ENCODE measurements at regions not wholly inside any gene's neighbourhood (a gene's known extent, or its start where the extent isn't known, plus 50 kb on each side); places are given as distances from the start of the nearest gene placed in this dataset.

- H3K9me3 ChIP-seq = no peaks in the 10 kb centered on the region
- no peaks in the 10 kb centered on the region for H3K4me1 ChIP-seq
- POLR2A ChIA-PET = no interaction called here
- H3K27ac ChIP-seq = no peak overlapping the region
- CTCF ChIA-PET = no interaction called here
- DNase-seq (ENCODE audit: low read depth in 1 of 2, low spot score in 1 of 2) = no peak
- ATAC-seq = no peak
- no peak overlapping the region for H3K4me3 ChIP-seq
- FAIRE-seq = no peak
- no peak for TF ChIP-seq KDM1A (IDR thresholded peaks at IDR 0.05; ENCODE audit: low read depth)
- TF ChIP-seq HOXB5 (CRISPR knock-in tag; IDR thresholded peaks at IDR 0.05) = no peak
- TF ChIP-seq MAFK (IDR thresholded peaks at IDR 0.05; ENCODE audit: partially characterized antibody) = no peak
- TF ChIP-seq CBX2 (IDR thresholded peaks at IDR 0.05; ENCODE audit: borderline replicate concordance, low read depth) = no peak
- no peak for TF ChIP-seq REST (IDR thresholded peaks at IDR 0.05)
- no peak for TF ChIP-seq EHMT2 (IDR thresholded peaks at IDR 0.05; ENCODE audit: low read depth)
- no peak overlapping the region for H3K4me2 ChIP-seq
Observed at GRCh38 chr10:43796781-43797180, 148.1 kb upstream of the ZNF32 start.

GRCh38 chr10:43795639-43796038 lies 147.0 kb upstream of the ZNF32 start:
- no peak for ATAC-seq
- H3K27ac ChIP-seq = no peak overlapping the region
- no peak for DNase-seq (ENCODE audit: low read depth in 1 of 2, low spot score in 1 of 2)
- CTCF ChIA-PET = interaction anchor here (0.7 kb wide), 1 partner anchor 140 kb away, joined by 3 read pairs; no protein-coding TSS in a partner anchor
- H3K4me3 ChIP-seq = no peak overlapping the region
- H3K4me1 ChIP-seq = no peaks in the 10 kb centered on the region
- no peak overlapping the region for H3K4me2 ChIP-seq
- POLR2A ChIA-PET = no interaction called here
- no peak for FAIRE-seq
- WGBS (ENCODE audit: missing lambda C conversion rate) = 20% methylated on average over 4 of the region's 4 CpGs
- TF ChIP-seq JUNB (IDR thresholded peaks at IDR 0.05) = no peak
- no peak for TF ChIP-seq GATA3 (IDR thresholded peaks at IDR 0.05; ENCODE audit: borderline replicate concordance)
- no peak for TF ChIP-seq HOXA7 (CRISPR knock-in tag; IDR thresholded peaks at IDR 0.05)
- no peak for TF ChIP-seq MAFK (IDR thresholded peaks at IDR 0.05; ENCODE audit: partially characterized antibody)
- no peak for TF ChIP-seq SREBF2 (IDR thresholded peaks at IDR 0.05)
- TF ChIP-seq MYC (IDR thresholded peaks at IDR 0.05; ENCODE audit: borderline replicate concordance, low read length) = no peak
- TF ChIP-seq MAZ (IDR thresholded peaks at IDR 0.05; ENCODE audit: borderline replicate concordance, low read depth, low read length) = no peak
- no peak for TF ChIP-seq NPAS2 (CRISPR knock-in tag; IDR thresholded peaks at IDR 0.05; ENCODE audit: borderline replicate concordance)
- TF ChIP-seq CBX8 (IDR thresholded peaks at IDR 0.05) = no peak
- no peak for TF ChIP-seq ZC3H11A (IDR thresholded peaks at IDR 0.05)
- TF ChIP-seq E2F6 (IDR thresholded peaks at IDR 0.05; ENCODE audit: borderline replicate concordance, low read depth) = no peak
- TF ChIP-seq FOSB (CRISPR knock-in tag; IDR thresholded peaks at IDR 0.05) = no peak
- TF ChIP-seq TP53 (CRISPR knock-in tag; IDR thresholded peaks at IDR 0.05) = no peak
- no peaks in the 10 kb centered on the region for H3K9me3 ChIP-seq

GRCh38 chr10:43795093-43795492 lies 146.4 kb upstream of the ZNF32 start:
- FAIRE-seq = no peak
- ATAC-seq = no peak
- no peak for DNase-seq (ENCODE audit: low read depth in 1 of 2, low spot score in 1 of 2)
- H3K4me1 ChIP-seq = no peaks in the 10 kb centered on the region
- no peak overlapping the region for H3K27ac ChIP-seq
- no peak for TF ChIP-seq ATOH8 (CRISPR knock-in tag; IDR thresholded peaks at IDR 0.05; ENCODE audit: low read depth)
- no peak for TF ChIP-seq SMC3 (IDR thresholded peaks at IDR 0.05)
- TF ChIP-seq JUNB (IDR thresholded peaks at IDR 0.05) = no peak
- no peak for TF ChIP-seq EHF (CRISPR knock-in tag; IDR thresholded peaks at IDR 0.05)
- no peak for TF ChIP-seq BCL3 (IDR thresholded peaks at IDR 0.05)
- no peak for TF ChIP-seq GATA3 (IDR thresholded peaks at IDR 0.05; ENCODE audit: borderline replicate concordance)
- no peak for TF ChIP-seq ZNF302 (CRISPR knock-in tag; IDR thresholded peaks at IDR 0.05)
- no peak for TF ChIP-seq HEYL (CRISPR knock-in tag; IDR thresholded peaks at IDR 0.05)
- no peak for TF ChIP-seq POLR2AphosphoS2 (conservative IDR thresholded peaks at IDR 0.05; ENCODE audit: low read length)
- no peak for TF ChIP-seq TP53 (CRISPR knock-in tag; IDR thresholded peaks at IDR 0.05)
- TF ChIP-seq EP300 (IDR thresholded peaks at IDR 0.05) = no peak
- no peak for TF ChIP-seq PHF8 (IDR thresholded peaks at IDR 0.05; ENCODE audit: borderline replicate concordance, low read depth)
- TF ChIP-seq TFCP2L1 (CRISPR knock-in tag; IDR thresholded peaks at IDR 0.05) = no peak
- no peak for TF ChIP-seq RFX5 (IDR thresholded peaks at IDR 0.05)
- TF ChIP-seq MAZ (IDR thresholded peaks at IDR 0.05; ENCODE audit: borderline replicate concordance, low read depth, low read length) = no peak
- no peak for TF ChIP-seq ZFP36 (IDR thresholded peaks at IDR 0.05; ENCODE audit: borderline replicate concordance, partially characterized antibody)
- no peak for TF ChIP-seq KDM1A (IDR thresholded peaks at IDR 0.05; ENCODE audit: low read depth)
- TF ChIP-seq RARB (CRISPR knock-in tag; IDR thresholded peaks at IDR 0.05) = no peak
- TF ChIP-seq HOXA7 (CRISPR knock-in tag; IDR thresholded peaks at IDR 0.05) = no peak
- CTCF ChIA-PET = no interaction called here
- H3K4me3 ChIP-seq = no peak overlapping the region
- H3K9me3 ChIP-seq = no peaks in the 10 kb centered on the region
- no peak overlapping the region for H3K4me2 ChIP-seq
- POLR2A ChIA-PET = no interaction called here
